Neural cell (in vitro differentiated cells): ENCODE measurements at regions not wholly inside any gene's neighbourhood (a gene's known extent, or its start where the extent isn't known, plus 50 kb on each side); places are given as distances from the start of the nearest gene placed in this dataset.

Experiments used
- H2AFZ ChIP-seq: fragments of 200-600, 300-800 bp; sonication (generic), shearing (Covaris generic); 2 replicates; pipeline ENCODE4 v1.6.0; 2014; ENCODE audit warnings: low read depth, mild to moderate bottlenecking, antibody characterized with exemption, low read length, moderate library complexity
- H3F3A ChIP-seq: fragments of 200-600 bp; shearing (Covaris generic); 2 replicates; pipeline ENCODE4 v1.6.1; 2016; ENCODE audit warnings: mild to moderate bottlenecking, moderate library complexity, mixed read lengths, antibody characterized with exemption, low read length; ENCODE audit not compliant: insufficient read depth, poor library complexity, severe bottlenecking
- H3K27ac ChIP-seq: fragments of 200-600, 300-800 bp; sonication (generic), shearing (Covaris generic); 2 replicates; pipeline ENCODE4 v1.5.1; 2014; ENCODE audit warnings: mild to moderate bottlenecking, low read length, moderate library complexity
- H3K27me3 ChIP-seq: fragments of 300-800, 200-600 bp; sonication (generic), shearing (Covaris generic); 2 replicates; pipeline ENCODE4 v1.6.0; 2014; ENCODE audit warnings: mild to moderate bottlenecking, low read depth, low read length, moderate library complexity; ENCODE audit not compliant: insufficient read depth
- H3K36me3 ChIP-seq: fragments of 300-800, 200-600 bp; sonication (generic), shearing (Covaris generic); 2 replicates; pipeline ENCODE4 v1.5.1; 2014; ENCODE audit warnings: mild to moderate bottlenecking, antibody characterized with exemption, low read length, moderate library complexity; ENCODE audit not compliant: insufficient read depth
- H3K4me2 ChIP-seq: fragments of 300-800, 200-600 bp; sonication (generic), shearing (Covaris generic); 2 replicates; pipeline ENCODE4 v1.6.0; 2014; ENCODE audit warnings: mild to moderate bottlenecking, low read length
- H3K4me3 ChIP-seq: fragments of 300-800, 200-600 bp; sonication (generic), shearing (Covaris generic); 2 replicates; pipeline ENCODE4 v1.5.1; 2014; ENCODE audit warnings: mild to moderate bottlenecking, low read length, moderate library complexity
- H3K79me2 ChIP-seq: fragments of 200-600 bp; shearing (Covaris generic); replicated peaks from 2 replicates; pipeline ENCODE4 v1.6.0; 2014; ENCODE audit warnings: mild to moderate bottlenecking, low read length, moderate library complexity; ENCODE audit not compliant: insufficient read depth
- H3K9ac ChIP-seq: fragments of 300-800, 200-600 bp; sonication (generic), shearing (Covaris generic); 2 replicates; pipeline ENCODE4 v1.6.1; 2016; ENCODE audit warnings: mild to moderate bottlenecking, low read length, mixed read lengths
- H3K9me2 ChIP-seq: fragments of 200-600 bp; shearing (Covaris generic); 2 replicates; pipeline ENCODE4 v1.6.1; 2016; ENCODE audit warnings: mild to moderate bottlenecking, low read length, mixed read lengths; ENCODE audit not compliant: insufficient read depth
- H3K9me3 ChIP-seq: fragments of 200-600, 300-800 bp; sonication (generic), shearing (Covaris generic); 2 replicates; pipeline ENCODE4 v1.6.1; 2016; ENCODE audit warnings: mild to moderate bottlenecking, mixed run types, low read length, moderate library complexity, mixed read lengths
- H4K20me1 ChIP-seq: fragments of 200-600 bp; shearing (Covaris generic); 2 replicates; pipeline ENCODE4 v1.6.1; 2016; ENCODE audit warnings: mild to moderate bottlenecking, mixed run types; ENCODE audit not compliant: insufficient read depth
- CTCF ChIP-seq: fragments of 450-650 bp; IDR thresholded peaks from 2 replicates; pipeline ENCODE4 v1.5.1; 2014; ENCODE audit warnings: antibody characterized with exemption, mild to moderate bottlenecking, moderate library complexity; ENCODE audit not compliant: poor library complexity, severe bottlenecking
- EP300 ChIP-seq: fragments of 450-650 bp; conservative IDR thresholded peaks from 2 replicates; pipeline ENCODE4 v1.6.1; 2014; ENCODE audit warnings: antibody characterized with exemption, mild to moderate bottlenecking, moderate library complexity; ENCODE audit not compliant: poor library complexity, severe bottlenecking
- EZH2 ChIP-seq: fragments of 200-600, 300-800 bp; shearing (Covaris generic), sonication (generic); IDR thresholded peaks from 2 replicates; pipeline ENCODE4 v1.6.1; 2014; ENCODE audit warnings: antibody characterized with exemption, low read length, borderline replicate concordance, mild to moderate bottlenecking; ENCODE audit not compliant: insufficient read depth, poor library complexity, severe bottlenecking
- MXI1 ChIP-seq: fragments of 450-650 bp; conservative IDR thresholded peaks from 2 replicates; pipeline ENCODE4 v1.6.1; 2014; ENCODE audit warnings: antibody characterized with exemption, mild to moderate bottlenecking; ENCODE audit not compliant: poor library complexity, severe bottlenecking
- POLR2AphosphoS5 ChIP-seq: IDR thresholded peaks from 2 replicates; pipeline ENCODE4 v1.6.1; 2012
- RAD21 ChIP-seq: fragments of 450-650 bp; conservative IDR thresholded peaks from 2 replicates; pipeline ENCODE4 v1.6.1; 2014; ENCODE audit warnings: antibody characterized with exemption, mild to moderate bottlenecking, moderate library complexity
- SMC3 ChIP-seq: fragments of 450-650 bp; conservative IDR thresholded peaks from 2 replicates; pipeline ENCODE4 v1.6.1; 2014; ENCODE audit warnings: antibody characterized with exemption, mild to moderate bottlenecking, moderate library complexity; ENCODE audit not compliant: poor library complexity
- TAF1 ChIP-seq: IDR thresholded peaks from 2 replicates; pipeline ENCODE4 v1.6.1; 2012; ENCODE audit warnings: low read depth
- TF ChIP-seq, protein P1 (sequence below): IDR thresholded peaks from 2 replicates; pipeline ENCODE4 v1.6.1; 2012; ENCODE audit warnings: borderline replicate concordance

DNA sequence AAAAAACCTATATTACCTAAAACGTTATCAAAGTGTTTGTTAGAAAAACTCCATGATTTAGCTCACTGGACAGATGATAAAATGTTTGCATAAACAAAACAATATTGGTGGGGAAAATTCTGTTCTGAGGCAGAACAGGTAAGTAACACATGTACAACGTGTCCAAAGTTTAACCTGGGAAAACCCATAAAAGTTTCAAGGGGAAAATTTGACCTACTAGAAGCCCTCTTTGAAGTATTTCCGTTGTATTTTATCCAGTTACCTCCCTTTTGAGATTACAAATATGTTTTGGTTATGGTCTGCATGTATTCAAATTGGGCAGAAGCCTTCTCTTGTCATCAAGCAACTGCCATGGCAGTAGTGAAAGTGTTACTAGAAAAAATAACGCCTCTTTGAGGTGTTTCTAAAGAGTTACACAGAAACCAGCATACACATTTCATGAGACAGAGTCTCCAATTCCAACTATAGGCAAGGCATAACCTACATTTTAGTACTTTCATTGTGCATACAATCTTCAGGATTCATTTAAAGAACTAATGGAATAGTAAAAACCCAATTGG is 58.0 kb upstream of the PDC start:
- Histone ChIP-seq H3K9me2 (no peaks in the 10 kb centered on the region), H3K9me3 (no peaks in the 10 kb centered on the region), H2AFZ (no peak overlapping the region), H3K27ac (no peak overlapping the region), H3K4me3 (no peak overlapping the region), H3K4me2 (no peak overlapping the region), H3K27me3 (no peaks in the 10 kb centered on the region), H4K20me1 (no peaks in the 10 kb centered on the region), H3K79me2 (no peaks in the 10 kb centered on the region), H3K9ac (no peak overlapping the region), H3F3A (no peaks in the 10 kb centered on the region), H3K36me3 (no peaks in the 10 kb centered on the region)
- TF ChIP-seq POLR2AphosphoS5 = no peak
- TF ChIP-seq TAF1 = no peak
- TF ChIP-seq MXI1 = no peak
- no peak for TF ChIP-seq RAD21
- no peak for TF ChIP-seq SMC3
- TF ChIP-seq EZH2 = no peak
- TF ChIP-seq, protein P1, sequence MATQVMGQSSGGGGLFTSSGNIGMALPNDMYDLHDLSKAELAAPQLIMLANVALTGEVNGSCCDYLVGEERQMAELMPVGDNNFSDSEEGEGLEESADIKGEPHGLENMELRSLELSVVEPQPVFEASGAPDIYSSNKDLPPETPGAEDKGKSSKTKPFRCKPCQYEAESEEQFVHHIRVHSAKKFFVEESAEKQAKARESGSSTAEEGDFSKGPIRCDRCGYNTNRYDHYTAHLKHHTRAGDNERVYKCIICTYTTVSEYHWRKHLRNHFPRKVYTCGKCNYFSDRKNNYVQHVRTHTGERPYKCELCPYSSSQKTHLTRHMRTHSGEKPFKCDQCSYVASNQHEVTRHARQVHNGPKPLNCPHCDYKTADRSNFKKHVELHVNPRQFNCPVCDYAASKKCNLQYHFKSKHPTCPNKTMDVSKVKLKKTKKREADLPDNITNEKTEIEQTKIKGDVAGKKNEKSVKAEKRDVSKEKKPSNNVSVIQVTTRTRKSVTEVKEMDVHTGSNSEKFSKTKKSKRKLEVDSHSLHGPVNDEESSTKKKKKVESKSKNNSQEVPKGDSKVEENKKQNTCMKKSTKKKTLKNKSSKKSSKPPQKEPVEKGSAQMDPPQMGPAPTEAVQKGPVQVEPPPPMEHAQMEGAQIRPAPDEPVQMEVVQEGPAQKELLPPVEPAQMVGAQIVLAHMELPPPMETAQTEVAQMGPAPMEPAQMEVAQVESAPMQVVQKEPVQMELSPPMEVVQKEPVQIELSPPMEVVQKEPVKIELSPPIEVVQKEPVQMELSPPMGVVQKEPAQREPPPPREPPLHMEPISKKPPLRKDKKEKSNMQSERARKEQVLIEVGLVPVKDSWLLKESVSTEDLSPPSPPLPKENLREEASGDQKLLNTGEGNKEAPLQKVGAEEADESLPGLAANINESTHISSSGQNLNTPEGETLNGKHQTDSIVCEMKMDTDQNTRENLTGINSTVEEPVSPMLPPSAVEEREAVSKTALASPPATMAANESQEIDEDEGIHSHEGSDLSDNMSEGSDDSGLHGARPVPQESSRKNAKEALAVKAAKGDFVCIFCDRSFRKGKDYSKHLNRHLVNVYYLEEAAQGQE = no peak
- TF ChIP-seq EP300 = no peak
- no peak for TF ChIP-seq CTCF

GRCh38 chr1:186518395-186518794 is 57.5 kb upstream of the PDC start:
- Histone ChIP-seq H3K27me3 (no peaks in the 10 kb centered on the region), H3F3A (no peaks in the 10 kb centered on the region), H3K4me3 (no peak overlapping the region), H2AFZ (no peak overlapping the region), H3K36me3 (no peaks in the 10 kb centered on the region), H4K20me1 (no peaks in the 10 kb centered on the region), H3K9me2 (no peaks in the 10 kb centered on the region), H3K79me2 (no peaks in the 10 kb centered on the region), H3K27ac (no peak overlapping the region), H3K9ac (no peak overlapping the region), H3K4me2 (no peak overlapping the region), H3K9me3 (no peaks in the 10 kb centered on the region)
- TF ChIP-seq EZH2 (no peak), TAF1 (no peak), EP300 (no peak), RAD21 (no peak), MXI1 (no peak), CTCF (no peak)
- TF ChIP-seq, protein P1 = no peak
